DND-41 (cell line): ENCODE measurements at regions not wholly inside any gene's neighbourhood (a gene's known extent, or its start where the extent isn't known, plus 50 kb on each side); places are given as distances from the start of the nearest gene placed in this dataset.
A peak's percentile ranks its signal among the peaks of the same experiment; 100 is the strongest.

Experiments
- ATAC-seq: fragments of 200-7000 bp; cut with Tn5 transposase; 3 replicates; pipeline ENCODE4 v1.9.1; 2021; ENCODE audit warnings: low read depth; ENCODE audit not compliant: insufficient read depth
- DNase-seq: peaks from one replicate; pipeline ENCODE4 v3.0.0-alpha.2; 2020
- H2AFZ ChIP-seq: 2 replicates; pipeline ENCODE4 v1.6.0; 2012; ENCODE audit warnings: low read depth, low read length
- H3K27ac ChIP-seq: 2 replicates; pipeline ENCODE4 v1.5.1; 2012; ENCODE audit warnings: low read length, inconsistent platforms
- H3K27me3 ChIP-seq: fragments of 200-600 bp; sonication (generic); 2 replicates; pipeline ENCODE4 v1.6.0; 2012; ENCODE audit warnings: low read length, mild to moderate bottlenecking, inconsistent platforms; ENCODE audit not compliant: insufficient read depth, poor library complexity
- H3K36me3 ChIP-seq: 2 replicates; pipeline ENCODE4 v1.5.1; 2012; ENCODE audit warnings: low read length, inconsistent platforms; ENCODE audit not compliant: insufficient read depth
- H3K4me1 ChIP-seq: 2 replicates; pipeline ENCODE4 v1.5.1; 2012; ENCODE audit warnings: mild to moderate bottlenecking, low read length; ENCODE audit not compliant: insufficient read depth
- H3K4me2 ChIP-seq: 2 replicates; pipeline ENCODE4 v1.6.0; 2012; ENCODE audit warnings: mild to moderate bottlenecking, moderate library complexity, low read length, inconsistent platforms; ENCODE audit not compliant: insufficient read depth
- H3K4me3 ChIP-seq, 2 experiments: fragments of 200-600 bp in 1 of 2; shearing (Covaris generic) in 1 of 2; 2 replicates each; pipeline ENCODE4 v1.5.1; 2012 to 2016; ENCODE audit warnings: inconsistent platforms in 2 of 2, low read length in 2 of 2, mild to moderate bottlenecking in 2 of 2, low read depth in 1 of 2, moderate library complexity in 1 of 2
- H3K79me2 ChIP-seq: 2 replicates; pipeline ENCODE4 v1.6.0; 2012; ENCODE audit warnings: low read length, inconsistent platforms; ENCODE audit not compliant: insufficient read depth
- H3K9ac ChIP-seq: 2 replicates; pipeline ENCODE4 v1.6.0; 2012; ENCODE audit warnings: low read depth, mild to moderate bottlenecking, inconsistent platforms, low read length, moderate library complexity
- H3K9me3 ChIP-seq: 2 replicates; pipeline ENCODE4 v1.5.1; 2012; ENCODE audit warnings: low read length, moderate library complexity, mild to moderate bottlenecking, inconsistent platforms; ENCODE audit not compliant: insufficient read depth, severe bottlenecking
- H4K20me1 ChIP-seq: 2 replicates; pipeline ENCODE4 v1.6.0; 2012; ENCODE audit warnings: low read length; ENCODE audit not compliant: insufficient read depth
- EZH2 ChIP-seq: IDR thresholded peaks from 3 replicates; pipeline ENCODE4 v1.6.1; 2012; ENCODE audit warnings: borderline replicate concordance, low read depth, mild to moderate bottlenecking, moderate library complexity, low read length, inconsistent platforms; ENCODE audit not compliant: severe bottlenecking
- TF ChIP-seq, protein P1 (sequence below): IDR thresholded peaks from 2 replicates; pipeline ENCODE4 v1.5.1; 2012; ENCODE audit warnings: borderline replicate concordance, low read length, moderate library complexity, mild to moderate bottlenecking; ENCODE audit not compliant: poor library complexity, severe bottlenecking; ENCODE audit errors: extremely low read depth

DNA sequence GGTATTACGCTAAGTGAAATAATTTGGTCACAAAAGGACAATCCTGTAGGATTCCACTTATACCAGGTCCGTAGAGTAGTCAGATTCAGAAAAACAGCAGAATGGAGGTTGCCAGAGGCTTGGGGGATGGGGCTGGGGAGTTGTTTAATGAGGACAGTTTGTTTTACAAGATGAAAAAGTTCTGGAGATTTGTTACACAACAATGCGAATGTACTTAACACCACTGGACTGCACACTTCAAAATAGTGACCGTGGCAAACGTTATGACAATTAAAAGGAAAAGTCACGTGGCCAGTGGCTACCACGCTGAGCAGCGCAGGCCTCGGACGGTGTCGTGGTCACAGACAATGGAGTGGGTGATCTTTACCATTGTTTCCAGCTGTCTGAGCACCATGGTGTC, 338.1 kb downstream of the SEC14L1 start:
- no peak for ATAC-seq
- Histone ChIP-seq H3K4me3 (no peak overlapping the region), H3K79me2 (peaks cover 100% of the 10 kb centered on the region), H3K27ac (0 out of 2 replicates have a peak overlapping the region, but pooled peaks have one; percentile 20), H3K9ac (no peak overlapping the region), H4K20me1 (peaks cover 99% of the 10 kb centered on the region), H2AFZ (no peak overlapping the region), H3K4me2 (no peak overlapping the region), H3K36me3 (peaks cover 96% of the 10 kb centered on the region), H3K9me3 (no peaks in the 10 kb centered on the region), H3K4me1 (peaks cover 9% of the 10 kb centered on the region; the same call in 1 of the 2 replicates), H3K27me3 (no peaks in the 10 kb centered on the region)
- TF ChIP-seq, protein P1, sequence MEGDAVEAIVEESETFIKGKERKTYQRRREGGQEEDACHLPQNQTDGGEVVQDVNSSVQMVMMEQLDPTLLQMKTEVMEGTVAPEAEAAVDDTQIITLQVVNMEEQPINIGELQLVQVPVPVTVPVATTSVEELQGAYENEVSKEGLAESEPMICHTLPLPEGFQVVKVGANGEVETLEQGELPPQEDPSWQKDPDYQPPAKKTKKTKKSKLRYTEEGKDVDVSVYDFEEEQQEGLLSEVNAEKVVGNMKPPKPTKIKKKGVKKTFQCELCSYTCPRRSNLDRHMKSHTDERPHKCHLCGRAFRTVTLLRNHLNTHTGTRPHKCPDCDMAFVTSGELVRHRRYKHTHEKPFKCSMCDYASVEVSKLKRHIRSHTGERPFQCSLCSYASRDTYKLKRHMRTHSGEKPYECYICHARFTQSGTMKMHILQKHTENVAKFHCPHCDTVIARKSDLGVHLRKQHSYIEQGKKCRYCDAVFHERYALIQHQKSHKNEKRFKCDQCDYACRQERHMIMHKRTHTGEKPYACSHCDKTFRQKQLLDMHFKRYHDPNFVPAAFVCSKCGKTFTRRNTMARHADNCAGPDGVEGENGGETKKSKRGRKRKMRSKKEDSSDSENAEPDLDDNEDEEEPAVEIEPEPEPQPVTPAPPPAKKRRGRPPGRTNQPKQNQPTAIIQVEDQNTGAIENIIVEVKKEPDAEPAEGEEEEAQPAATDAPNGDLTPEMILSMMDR: no peak
- no peak for TF ChIP-seq EZH2
- DNase-seq: no peak

DNA sequence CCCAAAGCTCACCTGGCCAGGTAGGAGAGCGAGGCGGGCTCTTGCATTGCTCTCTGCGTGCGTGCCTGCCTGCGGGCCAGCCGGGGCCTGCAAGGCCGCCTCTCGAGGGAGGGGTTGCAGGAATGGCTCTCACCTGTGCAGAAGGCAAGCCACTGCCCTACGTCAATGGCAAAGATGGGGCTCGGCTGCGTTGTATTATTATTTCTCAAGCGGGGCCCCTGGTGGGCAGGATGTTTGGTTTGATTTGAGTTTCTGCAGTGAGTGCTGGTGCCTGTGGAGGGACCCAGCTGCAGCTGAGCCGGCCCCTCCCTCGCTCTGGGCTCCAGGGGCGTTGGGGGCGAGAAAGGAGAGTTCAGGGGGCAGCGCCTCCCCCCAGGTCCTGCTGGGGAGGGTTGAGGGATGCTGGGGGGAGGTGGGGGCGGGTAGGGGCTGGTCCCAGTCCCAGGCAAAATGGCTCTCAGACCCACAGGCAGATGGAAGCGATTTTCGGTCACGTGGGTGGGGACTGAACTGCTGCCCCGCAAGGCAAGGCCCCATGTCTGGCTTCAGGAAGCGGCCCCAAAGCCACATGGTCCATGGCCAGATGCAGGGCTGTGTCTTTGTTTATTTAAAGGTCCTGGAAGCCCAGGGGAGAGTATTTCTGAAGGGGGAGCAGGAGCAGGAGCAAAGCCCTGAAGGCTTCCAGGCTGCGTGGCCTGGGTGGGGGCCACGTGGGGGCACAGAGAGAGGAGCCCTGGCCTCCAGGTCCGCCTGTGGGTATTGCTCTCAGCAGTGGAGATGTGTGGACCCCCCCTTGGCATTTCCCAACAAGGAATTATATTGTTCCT, 338.8 kb downstream of the SEC14L1 start:
- Histone ChIP-seq H3K27me3 (no peaks in the 10 kb centered on the region), H3K79me2 (peaks cover 100% of the 10 kb centered on the region), H3K4me1 (peaks cover 3% of the 10 kb centered on the region; the same call in 1 of the 2 replicates), H4K20me1 (peaks cover 99% of the 10 kb centered on the region), H3K9me3 (no peaks in the 10 kb centered on the region), H3K4me2 (no peak overlapping the region), H3K36me3 (peaks cover 96% of the 10 kb centered on the region), H3K9ac (no peak overlapping the region), H3K27ac (0 out of 2 replicates have a peak overlapping the region, but pooled peaks have one; percentile 8), H3K4me3 (no peak overlapping the region), H2AFZ (no peak overlapping the region)
- ATAC-seq (no peak), DNase-seq (no peak)
- TF ChIP-seq, protein P1: no peak
- TF ChIP-seq EZH2: no peak

DNA sequence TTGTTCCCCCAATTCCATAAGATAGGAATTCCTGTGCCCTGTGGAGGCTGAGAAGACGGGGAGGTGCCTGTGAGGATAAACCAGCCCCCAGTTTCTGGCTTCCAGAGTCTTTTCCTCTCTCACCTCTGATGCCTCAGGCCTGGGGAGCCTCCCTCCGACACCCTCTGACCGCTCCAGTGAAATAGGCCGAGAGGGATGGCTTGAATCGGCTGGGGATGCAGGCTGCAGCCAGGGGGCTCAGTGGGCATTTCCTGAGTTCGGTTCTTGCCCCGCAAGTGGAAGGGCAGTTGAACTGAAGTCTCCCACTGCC, 339.4 kb downstream of the SEC14L1 start:
- H3K79me2 ChIP-seq: peaks cover 100% of the 10 kb centered on the region
- H3K27me3 ChIP-seq: no peaks in the 10 kb centered on the region
- H4K20me1 ChIP-seq: peaks cover 99% of the 10 kb centered on the region
- no peak for DNase-seq
- no peak overlapping the region for H3K4me3 ChIP-seq
- ATAC-seq: no peak
- no peak overlapping the region for H2AFZ ChIP-seq
- H3K9me3 ChIP-seq: no peaks in the 10 kb centered on the region
- no peak overlapping the region for H3K4me2 ChIP-seq
- 0 out of 2 replicates have a peak overlapping the region, but pooled peaks have one; percentile 8 for H3K27ac ChIP-seq
- TF ChIP-seq, protein P1: no peak
- no peak for TF ChIP-seq EZH2
- H3K9ac ChIP-seq: no peak overlapping the region
- H3K4me1 ChIP-seq: peaks cover 2% of the 10 kb centered on the region; the same call in 1 of the 2 replicates
- H3K36me3 ChIP-seq: peaks cover 96% of the 10 kb centered on the region
